Stimulated activated CD4-positive, alpha-beta T cell treated with anti-CD3 and anti-CD28 coated beads, Interleukin-2, amount 100 ng/mL, for 4 hours (primary cell): ENCODE measurements at regions not wholly inside any gene's neighbourhood (a gene's known extent, or its start where the extent isn't known, plus 50 kb on each side); places are given as distances from the start of the nearest gene placed in this dataset.
"Not testable (repeated sequence)": the region's sequence is repeated elsewhere in the genome, so short reads cannot be mapped to it uniquely, and the experiment has no call there.

Experiments used
- DNase-seq: peaks from one replicate; pipeline ENCODE4 v3.0.0-alpha.2; 2020; ENCODE audit warnings: low read depth

DNA sequence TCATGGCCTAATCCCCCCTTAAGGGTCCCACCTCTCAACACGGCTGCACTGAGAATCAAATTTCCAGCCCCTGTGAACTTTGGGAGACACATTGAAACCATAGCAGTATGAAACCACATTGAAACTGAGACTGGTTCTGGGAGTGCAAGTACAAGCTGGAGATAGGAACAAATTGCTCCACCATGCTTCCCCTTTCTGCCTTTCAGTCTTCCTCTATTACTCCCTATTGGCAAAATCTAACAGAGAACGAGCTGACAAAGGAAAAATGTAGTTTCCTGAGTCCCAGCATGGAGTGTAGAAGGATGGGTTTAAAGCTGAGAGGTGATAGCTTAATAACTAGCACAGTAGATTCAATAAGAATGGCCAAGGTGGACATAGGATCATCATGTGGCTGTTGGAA is 161.7 kb upstream of the RPL34 start:
- no peak for DNase-seq

DNA sequence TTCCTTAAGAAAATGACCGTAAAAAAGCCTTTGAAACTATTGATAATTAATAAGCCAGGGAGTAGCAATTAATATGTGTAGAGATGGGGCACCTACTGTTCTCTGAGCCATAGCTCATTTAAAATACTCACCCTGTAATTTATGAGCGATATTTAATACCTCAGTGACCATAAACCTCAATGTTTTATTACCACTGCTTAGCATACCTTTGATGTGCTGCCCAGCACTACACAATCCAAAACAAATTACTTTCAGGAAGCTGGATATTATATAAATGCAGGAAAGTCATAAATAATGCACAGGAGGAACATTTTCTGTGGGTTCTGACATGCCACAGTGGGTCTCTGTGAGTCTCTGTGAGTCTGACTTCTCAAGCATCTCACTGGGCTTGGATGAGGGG is 166.1 kb upstream of the RPL34 start:
- DNase-seq: no peak

DNA sequence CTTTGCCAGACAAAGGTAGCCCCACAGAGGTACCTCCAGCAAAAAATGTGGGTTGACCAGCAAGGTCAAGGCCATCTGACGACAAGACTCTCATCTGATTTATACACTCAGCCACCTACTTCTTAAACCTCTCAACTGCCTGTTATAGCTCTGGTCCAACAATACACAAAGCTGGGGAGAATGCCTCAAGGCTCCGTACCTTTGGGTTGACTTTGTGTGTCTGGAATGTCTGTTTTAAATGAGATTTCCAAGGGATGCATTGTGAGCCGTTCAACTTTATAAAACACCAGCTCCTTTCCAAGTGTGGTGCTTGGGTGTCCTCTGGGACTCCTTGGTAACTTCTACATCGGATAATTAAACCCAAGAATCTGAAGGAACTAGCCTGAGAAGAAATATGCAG is 167.0 kb upstream of the RPL34 start:
- DNase-seq: no peak

DNA sequence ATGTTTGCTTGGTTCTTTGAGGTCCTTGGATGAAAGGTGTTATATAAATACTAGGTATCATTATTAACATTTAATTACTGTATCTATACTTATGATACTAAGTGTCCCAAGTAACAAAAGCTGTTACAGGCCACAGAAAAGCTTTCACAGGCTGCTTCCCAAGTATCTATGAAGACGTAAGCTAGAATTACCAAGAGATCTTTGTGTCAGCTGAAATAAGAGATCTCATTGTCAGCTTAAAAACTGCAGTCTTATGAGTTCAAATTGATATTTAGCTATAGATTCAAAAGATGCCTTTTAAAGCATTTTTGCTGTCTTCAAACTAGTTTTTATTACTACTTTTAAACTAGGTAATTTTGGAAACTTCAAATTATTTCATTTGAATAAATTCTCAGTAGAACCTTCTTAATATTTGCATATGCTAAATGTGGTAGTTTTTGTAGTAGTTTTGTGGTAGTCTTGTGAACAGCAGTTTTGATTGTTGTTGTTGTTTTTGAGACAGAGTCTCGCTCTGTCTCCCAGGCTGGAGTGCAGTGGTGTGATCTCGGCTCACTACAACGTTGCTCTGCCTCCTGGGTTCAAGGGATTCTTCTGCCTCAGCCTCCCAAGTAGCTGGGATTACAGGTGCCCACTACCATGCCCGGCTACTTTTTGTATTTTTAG is 170.0 kb upstream of the RPL34 start:
- no peak for DNase-seq

DNA sequence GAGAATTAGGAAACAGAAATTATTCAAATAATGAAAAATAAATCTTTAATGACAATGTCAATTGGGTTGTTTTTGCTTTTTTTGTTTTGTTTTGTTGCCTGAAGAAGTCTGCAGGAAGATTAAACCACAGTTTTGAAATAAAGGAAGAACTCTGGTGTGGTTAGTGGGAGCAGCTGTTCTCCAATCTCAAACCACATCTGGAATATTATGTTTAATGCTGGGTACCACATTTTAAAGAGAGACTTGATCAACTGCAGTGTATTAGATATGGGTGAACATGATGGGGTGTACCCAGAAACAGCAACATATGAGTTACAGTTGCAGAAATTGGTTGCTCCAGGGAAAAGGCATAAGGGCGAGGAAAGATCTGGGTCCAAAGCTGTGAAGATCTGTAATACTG is 171.2 kb upstream of the RPL34 start:
- no peak for DNase-seq

DNA sequence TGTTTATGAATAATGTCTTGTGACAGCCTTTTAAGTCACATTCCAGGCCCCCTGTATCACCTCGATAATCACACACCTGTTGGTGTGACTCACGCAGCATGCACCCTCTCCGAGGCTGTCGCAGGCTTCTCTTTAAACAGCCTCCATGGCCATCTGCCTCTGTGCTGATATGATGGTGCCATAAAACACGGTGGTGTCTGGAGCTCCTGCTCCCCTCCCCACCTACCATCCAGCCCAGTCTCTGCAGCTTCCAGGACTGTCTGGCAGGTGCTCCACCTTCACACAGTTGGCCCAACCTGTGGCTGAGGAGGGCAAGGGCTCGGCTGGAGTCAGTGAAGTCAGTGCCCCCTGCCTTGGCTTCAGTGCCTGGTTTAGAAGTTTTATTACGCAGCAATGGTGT is 173.8 kb upstream of the RPL34 start:
- DNase-seq: no peak

DNA sequence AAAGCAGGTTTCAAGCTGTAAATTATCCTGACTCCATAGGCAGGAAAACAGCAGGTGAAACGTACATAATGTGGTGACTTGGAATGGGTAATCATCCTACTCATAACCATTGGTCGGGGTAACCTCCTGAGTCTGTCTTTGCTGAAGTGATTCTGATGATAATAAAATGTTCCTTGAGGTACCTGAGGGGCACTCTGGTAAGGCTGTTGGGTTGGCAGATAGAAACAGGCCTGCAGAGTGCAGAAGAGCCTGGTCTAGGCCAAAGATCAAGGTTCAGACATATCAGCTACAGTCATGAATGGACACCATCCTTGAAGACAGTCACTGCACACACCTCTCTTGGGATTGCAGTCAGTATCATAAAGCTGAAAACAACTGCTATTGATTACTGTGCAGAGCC is 174.7 kb upstream of the RPL34 start:
- no peak for DNase-seq

DNA sequence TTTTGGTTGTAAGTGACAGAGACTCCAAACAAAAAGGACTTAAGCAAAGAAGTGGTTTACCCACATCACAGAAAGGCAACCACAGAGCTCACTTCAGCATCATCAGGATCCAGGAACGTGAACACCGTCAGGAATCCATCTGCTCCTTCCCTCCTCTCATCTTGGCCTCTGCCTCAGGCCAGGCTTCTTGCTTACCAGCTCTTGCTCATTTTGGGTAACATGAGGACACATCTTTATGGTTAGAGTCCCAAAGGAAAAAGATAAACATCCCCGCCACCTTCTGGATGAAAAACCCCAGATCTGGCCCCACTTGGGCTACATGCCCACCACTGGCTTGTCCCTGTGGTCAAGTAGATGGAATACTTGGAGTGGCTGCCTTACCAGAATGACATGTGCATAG is 176.8 kb upstream of the RPL34 start:
- DNase-seq: no peak

DNA sequence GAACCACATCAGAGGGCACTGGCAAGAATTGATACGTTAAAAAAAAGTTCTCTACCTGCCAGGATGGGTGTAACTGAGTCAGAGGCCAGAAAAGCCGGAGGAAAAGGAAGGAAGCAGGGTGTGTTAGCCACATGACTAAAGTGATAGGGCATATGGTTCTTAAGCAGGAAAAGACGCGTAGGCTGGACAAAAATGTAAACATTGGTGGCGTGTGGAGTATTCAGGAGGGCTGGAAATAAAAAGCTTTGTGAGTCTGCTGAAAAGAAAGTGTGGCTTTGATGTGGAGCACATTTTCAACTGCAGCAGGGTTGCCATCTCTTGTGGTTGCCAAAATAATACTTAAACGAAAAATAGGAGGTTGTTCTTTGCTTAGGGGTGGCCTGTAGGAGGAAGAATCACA is 186.5 kb upstream of the RPL34 start:
- DNase-seq: peak; percentile 24

DNA sequence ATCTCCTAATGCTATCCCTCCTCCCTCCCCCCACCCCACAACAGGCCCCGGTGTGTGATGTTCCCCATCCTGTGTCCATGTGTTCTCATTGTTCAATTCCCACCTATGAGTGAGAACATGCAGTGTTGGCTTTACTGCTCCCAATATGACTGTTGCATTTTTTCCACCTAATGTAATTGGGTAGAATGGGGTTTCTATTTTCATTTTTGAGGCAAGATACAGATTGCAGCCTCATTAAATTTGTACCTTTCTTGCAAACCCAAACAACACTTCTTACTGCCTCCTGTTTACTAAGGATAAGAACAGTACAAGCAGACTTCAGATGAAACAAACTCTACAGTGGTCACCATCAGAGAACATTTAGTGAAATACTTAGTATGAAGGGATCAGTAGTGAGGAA is 187.0 kb upstream of the RPL34 start:
- DNase-seq: not testable (repeated sequence)

DNA sequence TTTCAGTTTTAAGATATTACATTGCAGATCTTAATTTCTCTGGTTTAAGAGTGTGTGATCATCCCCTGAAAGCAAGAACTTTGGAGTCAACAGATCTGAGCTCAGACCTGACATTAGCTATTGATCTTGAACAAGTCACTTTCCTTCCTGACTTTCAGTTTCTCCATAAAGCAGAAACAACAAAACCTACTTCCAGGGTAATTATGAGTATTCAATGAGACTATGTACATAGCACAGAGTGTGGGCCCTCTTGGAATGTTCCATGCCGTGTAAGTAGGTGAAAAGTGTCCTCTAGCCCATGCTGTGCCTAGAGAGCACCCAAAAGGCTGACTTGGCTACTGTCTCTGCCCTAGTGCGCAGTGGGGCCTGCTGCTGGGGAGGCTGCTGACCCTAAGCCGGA is 188.0 kb upstream of the RPL34 start:
- DNase-seq: no peak

DNA sequence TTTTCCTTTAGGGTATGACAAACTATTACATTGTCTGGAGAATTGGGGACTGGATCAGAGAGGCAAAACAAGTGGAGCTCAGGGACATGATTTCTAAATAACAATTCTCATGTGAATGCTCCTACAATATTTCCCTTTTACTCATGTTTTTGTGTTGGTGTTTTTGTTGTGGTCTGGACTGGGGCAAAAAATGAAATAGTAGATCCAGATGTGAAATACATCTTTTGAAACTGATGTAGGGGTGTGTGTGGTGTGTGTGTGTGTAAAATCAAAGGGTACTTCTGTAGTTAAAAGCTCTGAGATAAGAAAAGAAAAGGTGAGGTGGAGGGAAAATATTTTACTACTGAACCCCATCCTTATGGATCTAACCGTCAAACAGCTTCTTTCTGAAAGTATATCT is 188.4 kb upstream of the RPL34 start:
- no peak for DNase-seq

DNA sequence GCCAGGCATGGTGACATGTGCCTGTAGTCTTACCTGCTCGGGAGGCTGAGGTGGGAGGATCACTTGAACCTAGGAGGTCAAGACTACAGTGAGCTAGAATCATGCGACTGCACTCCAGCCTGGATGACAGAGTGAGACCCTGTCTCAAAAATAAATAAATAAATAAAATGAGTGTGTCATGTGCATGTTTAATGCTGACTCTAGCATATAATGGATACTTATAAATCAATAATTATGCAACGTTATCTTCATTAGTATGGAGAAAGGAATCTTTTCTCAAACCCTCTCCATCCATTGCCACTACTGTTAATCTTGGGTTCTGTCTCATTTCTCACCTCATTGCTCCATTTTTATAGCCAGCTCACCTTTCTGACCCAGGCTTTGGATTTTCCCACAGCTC is 189.5 kb upstream of the RPL34 start:
- no peak for DNase-seq

DNA sequence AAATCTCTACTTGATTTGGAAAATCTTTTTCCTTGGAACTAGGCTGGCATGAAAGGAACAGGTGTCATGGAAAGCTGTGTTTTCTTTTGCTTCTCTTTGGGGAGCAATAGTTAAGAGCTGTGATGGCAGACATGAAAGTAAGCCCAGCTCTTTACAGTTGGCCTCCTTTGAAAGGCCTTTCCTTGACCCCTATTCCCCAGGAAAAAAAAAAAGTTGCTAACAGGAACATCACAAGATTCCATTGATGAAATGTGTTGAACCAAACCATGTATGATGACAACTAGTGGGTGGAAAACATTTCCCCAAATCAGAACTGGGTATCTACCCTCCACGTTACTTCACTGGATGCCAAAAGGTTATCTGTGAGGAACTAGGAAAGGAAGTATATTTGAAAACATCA is 190.7 kb upstream of the RPL34 start:
- DNase-seq: no peak

DNA sequence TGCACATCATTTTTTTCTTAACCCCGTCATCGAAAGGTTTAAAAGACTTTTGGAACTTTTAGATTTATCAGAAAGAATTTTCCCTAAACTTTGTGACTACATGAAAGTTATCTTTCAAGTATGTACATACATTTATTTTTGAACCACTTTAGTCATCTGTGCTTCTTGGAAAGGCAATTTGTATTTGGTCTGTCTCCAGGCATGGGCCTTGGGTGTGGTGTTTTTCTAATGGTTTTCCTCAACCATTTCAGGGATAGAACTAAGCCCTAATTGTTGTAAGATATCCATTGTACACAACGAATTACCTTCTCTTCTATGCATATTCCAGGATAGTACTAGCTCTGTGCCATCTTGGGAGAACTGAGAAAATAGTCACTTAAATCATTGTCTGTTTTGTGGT is 191.5 kb upstream of the RPL34 start:
- no peak for DNase-seq

DNA sequence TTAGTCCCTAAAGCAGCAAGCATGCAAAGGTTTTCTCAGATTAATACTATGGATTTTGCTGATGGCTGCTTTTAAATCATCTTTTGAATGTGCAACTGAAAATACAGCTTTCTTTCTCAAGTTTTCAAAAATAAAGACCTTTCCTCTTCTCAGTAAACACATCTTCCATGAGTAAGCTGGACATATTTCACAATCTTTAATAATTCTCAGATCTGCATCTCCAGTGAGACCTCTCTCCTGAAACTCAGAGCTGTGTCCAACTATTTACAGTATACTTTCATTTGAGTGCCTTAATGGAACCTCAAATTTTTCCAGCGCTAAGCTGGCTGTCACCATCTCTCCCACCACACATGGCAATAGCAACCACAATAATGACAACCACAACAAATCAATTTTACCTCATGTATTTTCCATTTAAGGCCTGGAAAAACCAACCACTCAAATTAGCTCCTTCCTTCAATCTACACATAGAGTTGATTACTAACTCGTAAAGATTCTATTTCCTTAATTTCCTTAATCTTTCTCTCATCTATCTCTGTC is 192.4 kb upstream of the RPL34 start:
- DNase-seq: no peak

DNA sequence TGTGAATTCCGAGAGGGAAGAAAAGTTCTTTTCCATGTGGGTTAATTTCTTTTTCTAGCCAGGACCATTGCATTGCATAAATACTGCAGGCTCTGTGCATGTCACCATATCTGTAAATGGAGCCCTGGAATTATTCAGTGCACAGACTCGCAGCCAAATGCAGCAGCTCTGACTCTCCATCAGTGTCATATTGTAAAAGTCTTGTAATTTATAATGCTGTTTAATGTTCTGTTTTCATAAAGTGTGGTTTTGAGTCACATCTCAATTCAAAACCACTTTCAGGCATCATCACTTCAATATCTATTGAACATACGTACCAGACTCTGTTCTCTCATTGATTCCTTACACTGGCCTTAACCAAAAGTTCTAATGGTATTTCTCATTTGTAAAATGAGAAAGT is 193.9 kb upstream of the RPL34 start:
- no peak for DNase-seq

DNA sequence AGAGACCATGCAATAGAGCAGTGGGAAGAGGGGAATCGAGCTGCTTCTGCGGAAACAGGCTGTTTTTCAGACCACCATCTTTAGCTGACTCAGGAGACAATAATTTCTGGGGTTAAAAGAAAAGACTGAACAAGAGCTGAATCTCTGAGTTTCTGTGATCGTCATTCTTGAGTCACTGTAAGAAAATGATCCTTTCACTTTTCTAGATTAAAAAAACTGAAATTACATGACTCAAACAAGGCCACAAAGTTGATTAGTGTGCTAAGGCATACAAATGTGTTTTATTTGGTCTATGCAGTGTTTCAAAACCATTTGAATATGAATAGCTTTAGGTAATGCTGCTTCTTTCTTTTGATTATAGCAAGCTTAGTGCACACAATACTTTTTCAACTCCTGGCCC is 194.4 kb upstream of the RPL34 start:
- DNase-seq: no peak

DNA sequence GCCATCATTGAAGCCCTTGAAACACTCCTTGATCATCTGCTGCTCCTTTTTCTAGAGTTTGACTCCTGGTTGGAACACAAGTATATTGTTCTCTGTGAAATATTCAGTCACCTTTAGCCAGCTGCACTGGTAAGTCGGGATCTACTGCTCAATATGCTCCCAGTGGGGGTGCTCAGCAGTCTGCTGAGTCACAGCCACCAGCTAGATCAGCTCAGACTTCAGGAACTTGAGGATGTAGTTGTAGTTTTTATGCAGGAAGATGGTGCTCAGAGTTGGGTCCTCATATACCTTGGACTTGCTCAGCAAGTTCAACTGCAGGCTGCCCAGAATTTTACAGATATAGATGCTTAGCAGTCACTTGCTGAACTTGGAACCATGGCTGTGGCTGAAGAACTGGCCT is 202.5 kb upstream of the RPL34 start:
- no peak for DNase-seq

DNA sequence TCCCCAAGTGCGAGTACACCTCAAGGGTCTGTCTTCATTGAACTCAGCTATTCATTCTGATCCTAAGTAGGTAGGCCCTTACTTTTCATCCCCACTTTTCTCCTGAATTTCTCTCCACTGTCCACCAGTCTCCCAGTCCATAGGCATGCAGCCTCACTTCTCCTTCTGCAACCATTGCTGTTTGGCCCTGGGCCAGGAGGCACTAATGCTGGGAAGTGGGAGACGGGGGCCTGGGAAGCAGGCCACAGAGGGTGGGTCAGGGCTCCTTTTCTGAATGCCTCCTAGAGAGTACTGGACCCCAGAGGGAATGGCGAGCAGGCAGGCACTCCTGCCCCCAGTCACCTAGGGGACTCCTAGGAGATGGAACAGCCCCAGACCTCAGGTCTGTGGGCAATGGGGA is 203.5 kb upstream of the RPL34 start:
- no peak for DNase-seq

DNA sequence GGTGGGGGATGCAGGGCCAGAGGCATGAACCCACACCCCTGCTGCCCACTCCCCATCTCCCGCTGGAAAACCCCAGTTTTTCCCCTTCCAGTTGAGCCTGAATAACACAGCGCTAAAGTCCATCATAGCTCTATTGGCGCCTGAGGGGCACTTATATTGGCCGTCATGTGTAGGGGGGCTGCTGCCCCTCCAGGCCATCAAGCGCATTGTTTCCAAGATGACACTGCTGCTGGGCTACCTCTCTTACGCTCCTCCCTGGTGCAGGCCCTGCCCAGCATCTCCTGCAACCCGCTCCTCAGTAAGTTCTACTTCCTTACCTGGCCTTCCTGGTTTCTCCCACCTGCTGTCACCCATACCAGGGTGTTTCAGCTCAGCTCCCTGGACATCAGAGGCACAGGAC is 205.0 kb upstream of the RPL34 start:
- no peak for DNase-seq

DNA sequence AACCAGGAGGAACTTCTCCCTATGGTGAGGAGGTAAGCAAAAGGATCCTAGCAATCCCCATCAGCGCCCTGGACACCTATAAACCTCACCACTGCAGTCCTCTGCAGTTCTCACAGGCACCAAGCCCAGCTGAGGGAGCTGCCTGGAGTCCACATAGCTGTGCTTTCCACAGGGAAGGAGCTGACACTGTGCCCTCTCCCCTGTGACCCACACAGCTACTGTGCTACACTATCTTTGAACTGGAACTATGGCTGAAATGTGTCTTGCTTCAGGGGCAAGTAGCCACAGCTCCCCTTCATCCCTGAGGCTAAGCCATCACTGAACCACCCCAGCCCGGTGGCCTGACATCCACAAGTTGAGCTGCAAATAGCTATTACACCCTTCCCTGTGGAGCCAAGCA is 208.5 kb upstream of the RPL34 start:
- no peak for DNase-seq

DNA sequence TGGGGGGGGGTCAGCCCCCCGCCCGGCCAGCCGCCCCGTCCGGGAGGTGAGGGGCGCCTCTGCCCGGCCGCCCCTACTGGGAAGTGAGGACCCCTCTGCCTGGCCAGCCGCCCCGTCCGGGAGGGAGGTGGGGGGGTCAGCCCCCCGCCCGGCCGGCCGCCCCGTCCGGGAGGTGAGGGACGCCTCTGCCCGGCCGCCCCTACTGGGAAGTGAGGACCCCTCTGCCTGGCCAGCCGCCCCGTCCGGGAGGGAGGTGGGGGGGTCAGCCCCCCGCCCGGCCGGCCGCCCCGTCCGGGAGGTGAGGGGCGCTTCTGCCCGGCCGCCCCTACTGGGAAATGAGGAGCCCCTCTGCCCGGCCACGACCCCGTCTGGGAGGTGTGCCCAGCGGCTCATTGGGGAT is 210.7 kb upstream of the RPL34 start:
- DNase-seq: not testable (repeated sequence)

DNA sequence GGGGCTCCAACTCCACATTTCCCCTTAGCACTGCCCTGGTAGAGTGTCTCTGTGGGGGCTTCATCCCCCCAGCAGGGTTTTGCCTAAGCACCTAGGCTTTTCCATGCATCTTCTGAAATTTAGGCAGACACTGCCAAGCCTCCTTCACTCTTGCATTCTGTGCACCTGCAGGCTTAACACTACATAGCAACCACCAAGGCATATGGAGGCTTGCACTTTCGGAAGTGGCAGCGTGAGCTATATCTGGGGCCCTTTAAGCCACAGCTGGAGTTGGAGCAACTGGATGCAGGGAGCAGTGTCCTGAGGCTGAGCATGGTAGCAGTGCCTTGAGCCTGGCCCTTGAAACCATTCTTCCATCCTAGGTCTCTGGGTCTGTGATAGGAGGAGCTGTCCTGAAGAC is 214.8 kb upstream of the RPL34 start:
- no peak for DNase-seq

DNA sequence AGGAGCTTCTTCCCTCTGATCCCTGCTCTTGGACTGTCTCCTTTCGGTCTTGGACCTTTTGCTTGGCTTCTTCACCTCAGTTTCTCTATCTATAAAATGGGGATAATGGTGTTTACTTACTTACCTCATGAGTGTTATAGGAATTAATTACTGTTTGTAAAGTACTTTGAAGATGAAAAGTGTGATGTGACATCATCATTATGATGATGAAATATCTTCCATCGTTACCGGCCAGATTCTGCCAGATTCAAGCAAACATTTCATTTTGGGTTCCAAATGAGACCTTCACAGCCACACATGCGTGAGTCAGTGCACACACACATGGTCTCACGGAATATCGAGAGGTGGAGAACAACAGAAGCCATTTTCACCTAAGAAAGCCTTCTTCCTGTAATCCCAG is 220.1 kb upstream of the RPL34 start:
- DNase-seq: no peak
